Panc1 (cell line): ENCODE measurements at regions not wholly inside any gene's neighbourhood (a gene's known extent, or its start where the extent isn't known, plus 50 kb on each side); places are given as distances from the start of the nearest gene placed in this dataset.

ENCODE experiments used
- CTCF ChIP-seq: fragments of 450-650 bp; IDR thresholded peaks from 2 replicates; pipeline ENCODE4 v1.5.1; 2017; ENCODE audit warnings: mild to moderate bottlenecking
- POLR2AphosphoS5 ChIP-seq: IDR thresholded peaks from 2 replicates; pipeline ENCODE4 v1.6.1; 2012; ENCODE audit warnings: mild to moderate bottlenecking, low read depth, low read length, moderate library complexity
- SIN3A ChIP-seq: IDR thresholded peaks from 2 replicates; pipeline ENCODE4 v1.6.1; 2012; ENCODE audit warnings: low read depth, mild to moderate bottlenecking, low read length, moderate library complexity, borderline replicate concordance; ENCODE audit not compliant: insufficient read depth
- TF ChIP-seq, protein P1 (sequence below), 2 experiments: IDR thresholded peaks; 2 replicates each; pipeline ENCODE4 v1.6.1; 2011 to 2012; ENCODE audit warnings: low read depth in 2 of 2, control low read depth in 1 of 2, low read length in 1 of 2, mild to moderate bottlenecking in 1 of 2, moderate library complexity in 1 of 2; ENCODE audit not compliant: insufficient read depth in 1 of 2

- TF ChIP-seq CTCF: no peak
- no peak for TF ChIP-seq POLR2AphosphoS5
- TF ChIP-seq, protein P1, sequence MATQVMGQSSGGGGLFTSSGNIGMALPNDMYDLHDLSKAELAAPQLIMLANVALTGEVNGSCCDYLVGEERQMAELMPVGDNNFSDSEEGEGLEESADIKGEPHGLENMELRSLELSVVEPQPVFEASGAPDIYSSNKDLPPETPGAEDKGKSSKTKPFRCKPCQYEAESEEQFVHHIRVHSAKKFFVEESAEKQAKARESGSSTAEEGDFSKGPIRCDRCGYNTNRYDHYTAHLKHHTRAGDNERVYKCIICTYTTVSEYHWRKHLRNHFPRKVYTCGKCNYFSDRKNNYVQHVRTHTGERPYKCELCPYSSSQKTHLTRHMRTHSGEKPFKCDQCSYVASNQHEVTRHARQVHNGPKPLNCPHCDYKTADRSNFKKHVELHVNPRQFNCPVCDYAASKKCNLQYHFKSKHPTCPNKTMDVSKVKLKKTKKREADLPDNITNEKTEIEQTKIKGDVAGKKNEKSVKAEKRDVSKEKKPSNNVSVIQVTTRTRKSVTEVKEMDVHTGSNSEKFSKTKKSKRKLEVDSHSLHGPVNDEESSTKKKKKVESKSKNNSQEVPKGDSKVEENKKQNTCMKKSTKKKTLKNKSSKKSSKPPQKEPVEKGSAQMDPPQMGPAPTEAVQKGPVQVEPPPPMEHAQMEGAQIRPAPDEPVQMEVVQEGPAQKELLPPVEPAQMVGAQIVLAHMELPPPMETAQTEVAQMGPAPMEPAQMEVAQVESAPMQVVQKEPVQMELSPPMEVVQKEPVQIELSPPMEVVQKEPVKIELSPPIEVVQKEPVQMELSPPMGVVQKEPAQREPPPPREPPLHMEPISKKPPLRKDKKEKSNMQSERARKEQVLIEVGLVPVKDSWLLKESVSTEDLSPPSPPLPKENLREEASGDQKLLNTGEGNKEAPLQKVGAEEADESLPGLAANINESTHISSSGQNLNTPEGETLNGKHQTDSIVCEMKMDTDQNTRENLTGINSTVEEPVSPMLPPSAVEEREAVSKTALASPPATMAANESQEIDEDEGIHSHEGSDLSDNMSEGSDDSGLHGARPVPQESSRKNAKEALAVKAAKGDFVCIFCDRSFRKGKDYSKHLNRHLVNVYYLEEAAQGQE (IDR thresholded peaks at IDR 0.05; ENCODE audit: insufficient read depth in 1 of 2, low read depth in 2 of 2, low read length in 1 of 2): no peak
- no peak for TF ChIP-seq SIN3A
These were observed 161.7 kb upstream of the ST6GALNAC5 start for GRCh38 chr1:76705560-76705959.
